SK-N-SH treated with all-trans-retinoic acid at 6 μM for 48 hours (cell line): ENCODE measurements at regions not wholly inside any gene's neighbourhood (a gene's known extent, or its start where the extent isn't known, plus 50 kb on each side); places are given as distances from the start of the nearest gene placed in this dataset.
"Not testable (repeated sequence)": the region's sequence is repeated elsewhere in the genome, so short reads cannot be mapped to it uniquely, and the experiment has no call there.

Experiments used
- CREB5 ChIP-seq: fragments of 250-450 bp; sonication (Bioruptor Pico); IDR thresholded peaks from 2 replicates; pipeline ENCODE4 v1.5.1; 2020; ENCODE audit warnings: low read depth, mild to moderate bottlenecking, moderate library complexity
- ISL1 ChIP-seq: fragments of 250-450 bp; sonication (Bioruptor Pico); IDR thresholded peaks from 2 replicates; pipeline ENCODE4 v2.1.2; 2022; ENCODE audit warnings: mild to moderate bottlenecking, moderate library complexity
- OSR1 ChIP-seq: fragments of 250-450 bp; sonication (Bioruptor Pico); IDR thresholded peaks from 2 replicates; pipeline ENCODE4 v1.8.0; 2022; ENCODE audit warnings: moderate library complexity, mild to moderate bottlenecking, inconsistent platforms
- TF ChIP-seq, protein P1 (sequence below): fragments of 250-450 bp; sonication (Bioruptor Pico); IDR thresholded peaks from 2 replicates; pipeline ENCODE4 v1.5.1; 2021; ENCODE audit warnings: mild to moderate bottlenecking, moderate library complexity

GRCh38 chr12:54777031-54777430 lies 77.3 kb upstream of the MUCL1 start:
- TF ChIP-seq CREB5, ISL1, OSR1 (CRISPR knock-in tag): not testable (repeated sequence)
- TF ChIP-seq, protein P1, sequence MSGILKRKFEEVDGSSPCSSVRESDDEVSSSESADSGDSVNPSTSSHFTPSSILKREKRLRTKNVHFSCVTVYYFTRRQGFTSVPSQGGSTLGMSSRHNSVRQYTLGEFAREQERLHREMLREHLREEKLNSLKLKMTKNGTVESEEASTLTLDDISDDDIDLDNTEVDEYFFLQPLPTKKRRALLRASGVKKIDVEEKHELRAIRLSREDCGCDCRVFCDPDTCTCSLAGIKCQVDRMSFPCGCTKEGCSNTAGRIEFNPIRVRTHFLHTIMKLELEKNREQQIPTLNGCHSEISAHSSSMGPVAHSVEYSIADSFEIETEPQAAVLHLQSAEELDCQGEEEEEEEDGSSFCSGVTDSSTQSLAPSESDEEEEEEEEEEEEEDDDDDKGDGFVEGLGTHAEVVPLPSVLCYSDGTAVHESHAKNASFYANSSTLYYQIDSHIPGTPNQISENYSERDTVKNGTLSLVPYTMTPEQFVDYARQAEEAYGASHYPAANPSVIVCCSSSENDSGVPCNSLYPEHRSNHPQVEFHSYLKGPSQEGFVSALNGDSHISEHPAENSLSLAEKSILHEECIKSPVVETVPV, result not testable (repeated sequence)
